Tibial nerve (tissue), 4 donors: ENCODE measurements at regions not wholly inside any gene's neighbourhood (a gene's known extent, or its start where the extent isn't known, plus 50 kb on each side); places are given as distances from the start of the nearest gene placed in this dataset.

Experiments
- DNase-seq, 2 donors: peaks; one replicate each; pipeline ENCODE4 v3.0.0-alpha.2; 2019; ENCODE audit warnings: low spot score in 2 of 2
- H3K27ac ChIP-seq, 4 donors: fragments of 200-600 bp; sonication (generic) in 3 of 4; one replicate each; pipeline ENCODE4 v1.5.1; 2017 to 2019; ENCODE audit warnings: mild to moderate bottlenecking in 1 of 4
- H3K27me3 ChIP-seq, 2 donors: fragments of 200-600 bp; sonication (generic) in 1 of 2; one replicate each; pipeline versions ENCODE4 v1.5.1 to v1.6.0; 2017 to 2019
- H3K36me3 ChIP-seq, 3 donors: fragments of 200-600 bp; sonication (generic); one replicate each; pipeline ENCODE4 v1.5.1; 2018 to 2019
- H3K4me1 ChIP-seq, 4 donors: fragments of 200-600 bp; sonication (generic) in 3 of 4; one replicate each; pipeline ENCODE4 v1.5.1; 2017 to 2019
- H3K4me3 ChIP-seq, 4 donors: fragments of 200-600 bp; sonication (generic) in 3 of 4; one replicate each; pipeline ENCODE4 v1.5.1; 2017 to 2019; ENCODE audit warnings: mild to moderate bottlenecking in 1 of 4, moderate library complexity in 1 of 4
- H3K9me3 ChIP-seq, 4 donors: fragments of 200-600 bp; sonication (generic) in 3 of 4; one replicate each; pipeline ENCODE4 v1.5.1; 2017 to 2019
- CTCF ChIP-seq, 5 experiments: fragments of 200-600 bp in 3 of 5; fragments of 450-650 bp in 2 of 5; sonication (generic) in 3 of 5; IDR thresholded peaks; one replicate each; pipeline ENCODE4 v1.5.1; 2016 to 2019; ENCODE audit warnings: antibody characterized with exemption in 5 of 5, mild to moderate bottlenecking in 3 of 5, moderate library complexity in 2 of 5
- EP300 ChIP-seq, 2 donors: sonication (generic); formaldehyde crosslinking; IDR thresholded peaks; one replicate each; pipeline ENCODE4 v1.6.1; 2017; ENCODE audit warnings: antibody characterized with exemption in 2 of 2, mild to moderate bottlenecking in 1 of 2
- POLR2A ChIP-seq, 2 donors: fragments of 450-650 bp; IDR thresholded peaks; one replicate each; pipeline ENCODE4 v1.6.1; 2017; ENCODE audit warnings: antibody characterized with exemption in 2 of 2, mild to moderate bottlenecking in 2 of 2, moderate library complexity in 2 of 2
- WGBS, 2 donors: methylation state at CpG; one replicate each; pipeline ENCODE4 v1.1.5; 2018; 5-methylcytosine and 5-hydroxymethylcytosine counted together

DNA sequence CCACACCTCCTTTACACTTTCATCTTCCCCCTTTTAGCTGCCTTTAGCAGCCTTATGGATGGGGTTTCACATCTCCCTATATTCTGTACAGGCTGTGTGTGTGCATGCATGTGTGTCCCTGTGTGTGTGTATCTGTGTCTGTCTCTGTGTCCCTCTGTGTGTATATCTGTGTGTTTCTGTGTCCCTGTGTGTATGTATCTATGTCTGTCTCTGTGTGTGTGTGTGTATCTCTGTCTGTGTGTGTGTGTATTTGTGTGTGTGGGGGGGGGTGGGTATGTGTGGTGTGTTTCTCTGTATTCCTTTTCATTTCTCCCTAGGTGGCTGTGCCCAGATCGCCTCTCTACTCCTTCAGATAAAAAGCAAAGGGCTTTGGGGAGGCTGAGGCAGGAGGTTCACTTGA is 52.2 kb upstream of the CD83 start:
- WGBS, 2 donors = 89 to 95% methylated on average over 1 of the region's 1 CpG

DNA sequence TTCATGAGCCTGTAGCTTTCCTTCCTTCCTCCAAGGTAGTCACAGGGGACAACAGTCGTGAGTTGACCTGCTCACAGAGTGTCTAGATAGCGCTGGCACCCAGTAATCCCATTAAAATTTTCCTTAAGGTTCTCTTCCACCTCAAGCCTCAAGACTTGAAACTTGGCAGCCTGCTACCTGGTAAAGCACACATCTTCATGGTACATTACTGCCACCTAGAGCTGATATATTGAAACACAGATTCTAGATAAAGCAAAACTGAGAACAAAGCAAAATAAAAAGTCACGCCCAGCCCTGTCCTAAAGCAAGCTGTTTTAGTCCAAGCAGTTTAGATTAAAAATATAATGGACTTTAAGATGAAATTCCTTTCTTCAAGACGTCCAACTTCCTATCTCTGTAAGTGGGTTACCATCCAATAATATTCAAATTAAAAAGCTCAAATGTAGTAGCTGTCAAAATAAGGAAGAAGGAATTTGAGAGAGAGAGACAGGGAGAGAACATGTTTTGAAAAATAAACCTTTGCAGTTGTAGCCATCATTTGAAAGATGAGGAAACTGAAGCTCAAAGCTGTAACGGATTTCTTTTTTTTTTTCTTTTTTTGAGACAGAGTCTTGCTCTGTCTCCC is 50.7 kb upstream of the CD83 start:
- no peaks in the 10 kb centered on the region for H3K36me3 ChIP-seq
- H3K4me1 ChIP-seq = no peaks in the 10 kb centered on the region

More for the DNA sequence above, 52.2 kb upstream of the CD83 start:
- H3K27ac ChIP-seq = no peak overlapping the region
- peaks cover 0 to 7% (median 0%) of the 10 kb centered on the region in 4 donors for H3K9me3 ChIP-seq
- no peaks in the 10 kb centered on the region for H3K4me1 ChIP-seq
- no peaks in the 10 kb centered on the region for H3K36me3 ChIP-seq
- H3K27me3 ChIP-seq = peaks cover 0 to 6% of the 10 kb centered on the region in 2 donors
- TF ChIP-seq POLR2A (IDR thresholded peaks at IDR 0.05) (no peak), CTCF (IDR thresholded peaks at IDR 0.05) (no peak), EP300 (IDR thresholded peaks at IDR 0.05) (no peak)
- H3K4me3 ChIP-seq = no peak overlapping the region
- no peak for DNase-seq

GRCh38 chr6:14067656-14068055 is 49.9 kb upstream of the CD83 start:
- Histone ChIP-seq H3K27ac (no peak overlapping the region), H3K9me3 (peaks cover 0 to 2% (median 0%) of the 10 kb centered on the region in 4 donors), H3K36me3 (no peaks in the 10 kb centered on the region), H3K27me3 (no peaks in the 10 kb centered on the region), H3K4me3 (no peak overlapping the region), H3K4me1 (no peaks in the 10 kb centered on the region)
- no peak for DNase-seq
- TF ChIP-seq POLR2A (IDR thresholded peaks at IDR 0.05) = no peak
- TF ChIP-seq CTCF (IDR thresholded peaks at IDR 0.05) = no peak
- no peak for TF ChIP-seq EP300 (IDR thresholded peaks at IDR 0.05)
- 81 to 88% methylated on average over 3 of the region's 3 CpGs for WGBS, 2 donors

More for the DNA sequence above, 50.7 kb upstream of the CD83 start:
- peaks cover 0 to 7% (median 0%) of the 10 kb centered on the region in 4 donors for H3K9me3 ChIP-seq
- no peak overlapping the region for H3K4me3 ChIP-seq
- 4 to 9% methylated on average over 5 of the region's 5 CpGs for WGBS, 2 donors
- TF ChIP-seq POLR2A (IDR thresholded peaks at IDR 0.05) (no peak), CTCF (IDR thresholded peaks at IDR 0.05) (peak; percentile 49 to 80 (median 58))
- peak in 1 of 2 donors; percentile 40 for DNase-seq
- H3K27me3 ChIP-seq = no peaks in the 10 kb centered on the region
- no peak overlapping the region for H3K27ac ChIP-seq
